Muscle of back (tissue), 3 donors: ENCODE measurements at regions not wholly inside any gene's neighbourhood (a gene's known extent, or its start where the extent isn't known, plus 50 kb on each side); places are given as distances from the start of the nearest gene placed in this dataset.

Source experiments
- DNase-seq, 3 donors: peaks; one replicate each; pipeline versions ENCODE4 v3.0.0 to v3.0.0-alpha.2; 2013

GRCh38 chr2:42962508-42962953 is 170.1 kb upstream of the HAAO start:
- peak in 2 of 3 donors; percentile 67 to 84 for DNase-seq

DNA sequence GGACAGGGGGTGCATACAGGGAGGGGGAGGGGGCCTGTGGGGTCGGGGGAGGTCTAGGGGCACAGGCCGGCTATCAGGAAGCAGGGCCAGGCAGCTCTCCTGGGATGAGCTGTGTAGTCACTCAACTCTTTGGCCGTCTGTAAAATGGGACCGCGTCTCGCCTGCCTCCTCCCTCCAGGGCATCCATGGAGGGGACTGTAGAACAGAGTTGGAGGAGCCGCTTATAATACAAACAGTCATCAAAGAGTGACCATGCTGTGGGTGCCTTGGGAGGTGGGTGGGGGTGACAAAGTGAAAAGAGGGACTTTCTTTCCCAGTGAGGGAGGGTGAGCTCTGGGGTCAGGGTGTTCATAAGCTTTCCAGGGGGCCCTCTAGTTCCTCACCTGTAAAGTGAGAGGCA is 169.6 kb upstream of the HAAO start:
- no peak for DNase-seq

DNA sequence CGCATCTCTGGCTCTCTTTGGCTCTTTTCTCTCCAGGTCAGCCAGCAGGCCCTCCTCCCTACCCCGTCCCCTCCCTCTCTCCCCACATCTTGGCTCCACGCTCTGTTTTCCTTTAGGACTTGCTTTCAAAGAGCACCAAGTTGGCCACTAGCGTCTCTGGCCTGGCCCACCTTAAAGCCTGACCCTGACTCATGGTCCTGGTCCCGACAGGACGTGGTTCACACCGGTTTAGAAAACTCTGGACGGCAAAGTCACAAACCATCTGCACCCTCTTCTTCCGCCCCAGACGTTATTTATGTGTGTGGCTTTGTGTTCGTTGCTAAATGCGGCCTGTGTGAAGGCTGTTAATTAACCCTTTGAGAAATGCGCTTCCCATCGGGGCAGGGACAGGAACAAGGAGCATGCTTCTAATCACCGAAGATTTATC is 169.0 kb upstream of the HAAO start:
- peak in 2 of 3 donors; percentile 84 to 94 for DNase-seq

DNA sequence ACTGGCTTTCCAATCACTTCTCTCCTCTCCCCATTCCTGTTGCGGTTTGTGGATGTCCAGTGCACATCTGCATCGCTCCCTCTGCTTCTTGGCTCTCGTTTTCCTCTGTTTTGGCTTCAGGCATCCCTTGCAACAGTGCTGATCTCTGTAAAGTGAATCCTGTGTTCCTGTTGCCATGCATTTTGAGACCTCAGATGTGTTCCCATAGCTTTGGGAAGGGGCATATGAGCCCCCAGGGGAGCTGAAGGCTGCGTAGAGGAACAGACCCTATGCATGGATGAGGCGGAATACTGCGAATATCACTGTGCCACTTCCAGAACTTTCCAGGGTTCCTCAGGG is 168.4 kb upstream of the HAAO start:
- DNase-seq: peak in 2 of 3 donors; percentile 77 to 93

DNA sequence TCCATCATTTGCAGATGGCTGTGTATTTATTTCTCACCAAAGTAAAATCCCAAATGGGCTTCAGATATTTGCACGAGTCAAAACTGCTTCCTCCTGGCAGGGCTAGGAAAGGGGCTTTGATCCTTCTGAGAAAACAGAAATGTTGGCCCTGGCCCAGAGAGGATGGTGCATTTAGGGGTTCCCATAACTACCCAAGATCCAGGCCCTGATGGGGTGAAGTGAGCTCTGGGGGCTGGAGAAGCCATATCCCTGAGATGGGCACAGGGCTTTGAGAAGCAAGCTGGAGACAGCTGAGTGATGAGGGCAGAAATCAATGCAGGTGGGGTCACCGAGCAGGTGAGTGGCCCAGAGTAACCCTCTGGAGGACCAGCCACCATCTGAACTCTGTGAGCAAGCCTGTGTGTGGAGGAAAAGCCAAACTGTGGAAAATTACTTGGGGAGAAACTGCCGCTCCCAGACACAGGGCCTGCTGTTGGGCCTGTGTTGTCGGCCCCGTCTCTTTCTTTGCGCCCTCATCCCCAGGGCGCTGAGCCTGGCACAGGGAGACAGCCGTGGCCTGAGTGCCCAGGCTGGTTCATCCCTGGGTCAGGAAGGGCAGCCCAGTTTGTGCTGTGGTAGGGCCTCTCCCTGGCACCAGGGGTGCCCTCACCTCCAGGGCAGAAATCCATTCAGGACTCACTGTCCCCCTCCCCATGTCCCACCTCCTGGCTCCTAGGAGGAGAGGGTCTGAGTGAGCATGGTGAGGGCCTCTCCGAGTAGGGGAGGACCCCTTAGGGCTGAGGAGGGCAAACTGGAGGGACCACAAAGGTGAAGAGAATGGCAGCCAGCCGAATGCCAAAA is 167.8 kb upstream of the HAAO start:
- peak in 1 of 3 donors; percentile 34 for DNase-seq

- peak; percentile 86 to 96 (median 92) for DNase-seq
These were observed 167.0 kb upstream of the HAAO start for GRCh38 chr2:42959234-42960001.

DNA sequence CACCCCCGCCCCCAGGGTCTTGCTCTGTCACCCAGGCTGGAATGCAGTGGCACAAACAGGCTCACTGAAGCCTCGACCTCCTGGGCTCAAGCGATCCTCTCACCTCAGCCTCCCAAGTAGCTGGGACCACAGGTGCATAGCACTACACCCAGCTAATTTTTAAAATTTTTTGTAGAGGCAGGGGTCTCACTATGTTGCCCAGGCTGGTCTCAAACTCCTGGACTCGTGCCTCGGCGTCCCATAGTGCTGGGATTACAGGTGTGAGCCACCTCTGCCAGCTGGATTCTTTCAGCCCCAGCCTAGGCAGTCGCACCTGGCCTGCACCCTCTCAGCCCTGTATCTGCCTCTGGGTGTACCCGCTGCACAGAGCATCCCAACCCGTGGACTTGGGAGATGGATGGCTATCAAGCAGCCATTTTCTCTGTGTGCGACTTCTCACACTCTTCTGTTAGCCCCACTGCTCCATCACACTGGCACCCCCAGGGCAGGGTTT is 166.4 kb upstream of the HAAO start:
- DNase-seq: no peak

DNA sequence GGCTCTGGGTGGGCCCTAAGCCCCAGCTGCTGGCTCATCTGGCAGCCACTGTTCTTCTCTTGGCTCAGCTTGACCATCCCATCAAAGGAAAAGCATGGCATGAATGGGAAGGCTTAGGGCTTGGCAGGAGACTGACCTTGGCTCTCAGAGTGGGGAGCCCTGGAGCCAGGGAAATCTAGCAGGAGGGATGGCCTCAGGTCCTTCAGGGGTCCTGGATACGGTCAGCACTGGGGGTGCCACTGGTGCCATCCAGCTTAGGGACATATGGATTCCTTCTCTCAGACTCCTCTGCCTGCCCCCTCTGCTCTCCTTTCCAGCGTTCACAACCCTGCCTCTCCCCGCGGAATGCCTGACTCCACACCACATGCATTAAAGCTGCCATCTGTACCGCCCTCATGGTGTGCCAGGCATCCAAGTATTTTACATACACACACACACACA is 165.5 kb upstream of the HAAO start:
- peak in 2 of 3 donors; percentile 49 to 79 for DNase-seq

GRCh38 chr2:42957109-42957860 is 164.9 kb upstream of the HAAO start:
- DNase-seq: no peak

- DNase-seq: no peak
These were observed 162.0 kb upstream of the HAAO start for GRCh38 chr2:42954227-42954962.

DNA sequence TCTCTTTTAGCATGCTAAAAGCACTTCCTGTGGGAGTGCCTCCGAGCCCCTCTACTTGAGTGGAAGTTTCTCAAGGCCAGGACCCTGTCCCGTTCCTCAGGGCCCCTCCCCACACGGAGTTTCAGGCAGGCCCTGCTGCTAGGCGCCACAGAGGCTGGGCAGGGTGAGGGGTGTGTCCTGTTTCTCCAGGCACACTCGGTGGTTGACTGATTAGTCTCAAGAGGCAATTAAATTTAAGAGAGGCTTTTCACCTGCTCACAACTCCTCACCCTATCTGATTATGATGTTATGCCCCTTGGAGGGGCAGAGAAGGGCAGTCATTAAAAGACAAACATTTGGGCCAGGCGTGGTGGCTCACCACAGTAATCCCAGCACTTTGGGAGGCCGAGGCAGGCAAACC is 160.8 kb upstream of the HAAO start:
- no peak for DNase-seq

- DNase-seq: peak in 1 of 3 donors; percentile 70
These were observed 159.0 kb upstream of the HAAO start for GRCh38 chr2:42951263-42951938.

- no peak for DNase-seq
These were observed 156.7 kb upstream of the HAAO start for GRCh38 chr2:42949125-42949524.

GRCh38 chr2:42947809-42948600 is 155.6 kb upstream of the HAAO start:
- no peak for DNase-seq

DNA sequence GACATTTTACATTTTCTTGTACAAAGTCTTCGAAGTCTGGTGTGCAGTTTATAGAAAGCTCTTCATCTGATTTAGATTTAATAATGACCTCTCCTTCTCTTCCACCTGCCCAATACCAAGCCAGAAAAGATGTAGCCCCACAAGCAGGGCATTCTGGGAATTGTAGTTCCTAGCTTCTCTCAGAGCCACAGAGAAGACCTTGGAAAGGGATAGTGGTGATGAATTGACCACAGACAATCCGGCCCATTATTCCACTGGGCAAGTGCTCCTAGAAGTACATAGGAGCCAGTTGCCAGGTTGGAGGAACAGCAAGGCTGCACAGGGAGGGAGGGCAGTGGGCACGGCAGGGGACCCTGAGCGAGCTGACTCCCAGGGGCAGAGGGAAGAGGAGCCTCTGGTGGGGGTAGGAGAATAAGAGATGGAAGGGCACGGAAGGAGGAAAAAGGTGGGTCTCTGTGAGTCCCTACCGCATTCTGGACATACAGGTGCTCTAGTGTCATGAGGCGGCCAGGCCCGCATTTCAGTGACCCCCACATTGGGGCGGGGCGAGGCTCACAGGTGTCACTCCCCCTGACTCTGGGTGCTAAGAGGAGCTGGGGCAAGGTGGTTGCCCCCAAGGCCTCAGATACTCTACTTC is 152.5 kb upstream of the HAAO start:
- DNase-seq: no peak

DNA sequence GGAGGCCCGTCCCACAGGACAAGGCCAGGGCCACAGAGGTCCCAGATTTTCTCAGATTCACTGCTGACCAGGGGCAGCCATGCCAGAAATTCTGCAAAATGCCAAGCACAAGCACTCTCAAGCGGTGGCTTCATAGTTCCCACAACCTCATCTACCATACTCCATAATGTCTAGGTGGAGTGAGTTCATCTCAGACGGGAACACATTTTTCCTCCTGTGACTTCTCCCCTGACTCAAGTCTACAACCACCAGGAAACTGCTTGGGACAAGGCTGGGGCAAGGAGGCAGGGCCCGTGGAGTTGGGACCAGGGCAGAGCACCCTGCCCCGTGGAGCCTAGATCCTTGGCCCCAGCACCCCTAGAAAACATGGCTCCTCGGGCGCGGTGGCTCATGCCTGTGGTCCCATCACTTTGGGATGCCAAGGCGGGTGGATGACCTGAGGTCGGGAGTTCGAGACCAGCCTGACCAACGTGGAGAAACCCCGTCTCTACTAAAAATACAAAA is 150.7 kb upstream of the HAAO start:
- DNase-seq: no peak

DNA sequence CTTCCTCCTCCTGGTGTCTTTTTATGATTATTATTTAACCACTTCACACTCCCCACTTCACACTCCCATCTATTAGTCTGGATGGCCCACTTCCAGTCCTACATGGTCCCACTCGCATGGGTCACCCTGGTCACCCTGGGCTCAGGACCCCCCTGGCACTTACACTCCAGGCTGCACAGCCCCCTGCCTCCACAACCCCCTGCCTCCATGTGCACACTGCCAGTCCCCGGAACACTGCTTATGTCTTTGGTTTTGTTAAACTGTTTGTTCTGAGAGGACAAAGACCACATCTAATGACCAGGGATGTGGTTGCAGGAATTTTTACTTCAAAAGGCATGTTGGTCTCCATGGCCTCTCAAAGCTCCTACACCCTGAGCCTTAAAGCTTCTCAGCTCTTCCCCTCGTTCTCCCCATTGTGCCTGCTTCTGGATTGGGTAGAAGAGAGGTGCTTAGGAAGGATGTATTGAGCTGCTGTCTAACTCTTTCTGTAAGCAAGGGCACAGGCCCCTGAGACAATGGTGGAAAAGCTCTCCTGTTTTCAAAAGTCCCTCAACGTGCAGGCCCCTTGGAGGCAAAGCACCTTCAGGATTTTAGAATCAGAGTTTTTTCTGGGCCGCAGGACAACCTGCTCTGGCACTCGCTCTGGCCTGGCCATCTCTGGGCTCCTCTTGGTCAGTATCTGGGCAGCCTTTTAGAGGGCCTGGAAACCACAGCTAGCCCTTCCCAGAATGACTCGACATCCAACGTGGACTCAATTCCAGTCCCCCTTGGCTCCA is 150.0 kb upstream of the HAAO start:
- no peak for DNase-seq

GRCh38 chr2:42941633-42942176 is 149.3 kb upstream of the HAAO start:
- peak in 1 of 3 donors; percentile 55 for DNase-seq
